Activated naive CD8-positive, alpha-beta T cell treated with anti-CD3 and anti-CD28 coated beads, Interleukin-2, amount 50 U/mL, for 24 hours (primary cell): ENCODE measurements at regions not wholly inside any gene's neighbourhood (a gene's known extent, or its start where the extent isn't known, plus 50 kb on each side); places are given as distances from the start of the nearest gene placed in this dataset.
"Not testable (repeated sequence)": the region's sequence is repeated elsewhere in the genome, so short reads cannot be mapped to it uniquely, and the experiment has no call there.

Experiments used
- ATAC-seq: fragments of 150-1000 bp; cut with Tn5 transposase; one replicate; pipeline ENCODE4 v1.10.0; 2021
- DNase-seq: peaks from one replicate; pipeline ENCODE4 v3.0.0; 2021
- H3K27ac Mint-ChIP-seq: one replicate; pipeline ENCODE4 v1.8.0; 2021; ENCODE audit warnings: mild to moderate bottlenecking, mixed read lengths
- H3K27me3 Mint-ChIP-seq: one replicate; pipeline ENCODE4 v1.8.0; 2021; ENCODE audit warnings: mixed read lengths
- H3K36me3 Mint-ChIP-seq: one replicate; pipeline ENCODE4 v1.8.0; 2021; ENCODE audit warnings: low read depth, mixed read lengths
- H3K4me1 Mint-ChIP-seq: one replicate; pipeline ENCODE4 v1.8.0; 2021; ENCODE audit warnings: mixed read lengths
- H3K4me3 Mint-ChIP-seq: one replicate; pipeline ENCODE4 v1.8.0; 2021; ENCODE audit warnings: mild to moderate bottlenecking, moderate library complexity, mixed read lengths
- H3K9me3 Mint-ChIP-seq: one replicate; pipeline ENCODE4 v1.8.0; 2021; ENCODE audit warnings: mixed read lengths

DNA sequence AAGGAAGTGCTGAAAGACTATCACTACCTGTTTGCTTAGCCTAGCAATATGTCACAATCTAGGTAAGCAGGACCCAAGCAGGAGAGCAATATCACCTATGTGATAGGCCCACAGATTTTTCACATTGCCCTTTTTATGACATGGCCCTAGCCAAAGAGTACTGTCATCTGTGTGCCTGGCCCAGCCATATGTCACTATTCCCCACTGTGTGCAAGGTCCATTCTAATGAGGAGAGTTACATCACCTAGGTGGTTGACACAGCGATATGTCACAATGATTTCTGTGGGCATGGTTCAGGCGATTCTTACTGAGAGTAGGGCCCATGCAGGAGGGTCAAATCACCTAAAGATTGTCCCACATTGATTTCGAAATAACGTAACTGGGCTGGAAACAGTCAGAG is 967.7 kb upstream of the AMELY start:
- Mint-ChIP-seq H3K27me3 (no peaks in the 10 kb centered on the region), H3K4me1 (no peaks in the 10 kb centered on the region), H3K9me3 (no peaks in the 10 kb centered on the region), H3K27ac (no peak overlapping the region), H3K36me3 (no peaks in the 10 kb centered on the region), H3K4me3 (no peak overlapping the region)
- no peak for ATAC-seq
- no peak for DNase-seq

DNA sequence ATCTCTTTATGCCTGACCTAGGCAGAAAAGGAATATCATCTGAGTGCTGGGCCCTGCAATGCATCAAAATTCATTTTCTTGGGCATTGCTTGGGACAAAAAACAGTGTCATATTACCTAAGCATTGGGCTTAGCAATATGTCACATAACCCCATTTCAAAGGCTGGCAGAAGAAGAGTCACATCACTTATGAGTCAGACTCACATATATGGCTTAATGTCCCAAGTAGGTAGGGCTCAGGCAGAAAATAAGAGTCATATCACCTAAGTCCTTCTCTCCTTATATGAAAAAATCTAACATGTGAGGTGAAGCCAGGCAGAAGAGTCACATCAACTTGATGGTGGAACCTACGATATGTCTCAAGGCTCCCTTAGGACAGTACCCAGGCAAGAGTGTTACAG is 967.2 kb upstream of the AMELY start:
- no peaks in the 10 kb centered on the region for H3K36me3 Mint-ChIP-seq
- no peaks in the 10 kb centered on the region for H3K27me3 Mint-ChIP-seq
- no peaks in the 10 kb centered on the region for H3K9me3 Mint-ChIP-seq
- ATAC-seq (peak; percentile 54), DNase-seq (no peak)
- H3K4me3 Mint-ChIP-seq: no peak overlapping the region
- no peaks in the 10 kb centered on the region for H3K4me1 Mint-ChIP-seq
- H3K27ac Mint-ChIP-seq: no peak overlapping the region

DNA sequence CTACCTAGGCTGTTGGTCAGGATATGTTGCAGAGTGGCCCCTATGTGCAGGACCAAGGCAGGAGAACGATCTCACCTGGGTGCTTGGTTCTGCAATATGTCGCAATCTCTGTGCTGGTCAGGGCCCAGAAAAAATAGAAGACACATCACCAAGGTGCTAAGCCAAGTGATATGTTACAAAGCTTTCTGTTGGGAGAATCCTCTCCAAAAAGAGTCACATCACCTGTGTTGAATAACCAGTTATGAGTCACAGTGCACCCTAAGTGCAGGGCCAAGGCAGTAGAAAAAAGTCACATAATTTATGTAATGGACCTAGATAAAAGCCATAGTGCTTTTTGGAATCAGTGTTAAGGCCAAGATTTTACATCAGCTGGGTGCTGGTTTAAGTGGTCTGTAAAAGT is 965.9 kb upstream of the AMELY start:
- ATAC-seq: no peak
- Mint-ChIP-seq H3K4me3 (no peak overlapping the region), H3K36me3 (no peaks in the 10 kb centered on the region), H3K27me3 (no peaks in the 10 kb centered on the region), H3K4me1 (no peaks in the 10 kb centered on the region), H3K9me3 (no peaks in the 10 kb centered on the region), H3K27ac (no peak overlapping the region)
- DNase-seq: no peak

DNA sequence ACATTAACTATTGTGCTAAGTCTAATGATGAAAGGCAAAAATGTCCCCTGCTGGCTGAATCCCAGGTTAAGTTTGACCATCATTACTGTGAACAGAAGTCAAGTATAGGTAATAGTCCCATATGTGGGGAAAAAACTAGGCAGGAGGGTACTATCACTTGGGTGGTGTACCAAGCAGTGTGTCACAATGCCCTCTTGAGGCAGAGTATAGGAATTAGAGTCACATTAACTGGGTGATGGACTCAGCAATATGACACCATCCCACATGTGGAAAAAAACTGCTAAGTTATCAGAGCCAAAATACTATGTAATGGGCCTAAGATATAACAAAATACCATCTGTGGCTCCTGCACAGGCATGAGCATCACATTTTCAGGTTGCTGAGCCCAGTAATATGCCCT is 962.5 kb upstream of the AMELY start:
- no peaks in the 10 kb centered on the region for H3K4me1 Mint-ChIP-seq
- no peak overlapping the region for H3K4me3 Mint-ChIP-seq
- H3K27me3 Mint-ChIP-seq: no peaks in the 10 kb centered on the region
- H3K27ac Mint-ChIP-seq: no peak overlapping the region
- H3K36me3 Mint-ChIP-seq: no peaks in the 10 kb centered on the region
- no peaks in the 10 kb centered on the region for H3K9me3 Mint-ChIP-seq
- DNase-seq (no peak), ATAC-seq (peak; percentile 63)

DNA sequence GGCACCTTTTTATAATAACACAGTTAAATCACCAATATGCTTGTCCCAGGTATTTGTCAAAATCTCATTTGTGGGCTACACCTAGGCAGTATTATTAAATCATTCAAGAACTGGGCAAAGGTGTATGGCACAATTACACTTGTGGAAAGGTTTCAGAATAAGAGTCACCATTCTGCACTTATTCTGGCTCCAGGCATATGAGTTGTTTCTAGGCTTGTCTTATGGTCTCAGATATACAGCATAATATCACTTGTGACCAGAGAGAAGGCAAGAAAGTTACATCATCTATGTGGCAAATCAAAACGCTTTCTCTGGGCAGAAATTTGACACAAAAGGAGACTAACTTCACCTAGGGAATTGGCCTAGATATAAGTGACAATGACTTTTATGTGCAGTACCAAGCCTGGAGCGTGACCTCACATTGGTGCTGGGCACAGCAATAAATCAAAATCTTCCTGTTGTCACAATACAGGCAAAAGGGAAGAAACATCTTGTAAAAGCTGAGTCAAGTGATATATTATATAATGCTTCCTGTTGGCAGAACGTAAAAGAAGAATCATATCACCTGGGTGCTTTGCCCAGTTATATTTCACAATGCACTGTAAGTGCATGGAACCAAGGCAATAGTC is 959.9 kb upstream of the AMELY start:
- no peak for DNase-seq
- Mint-ChIP-seq H3K4me3 (no peak overlapping the region), H3K27ac (no peak overlapping the region), H3K27me3 (no peaks in the 10 kb centered on the region), H3K9me3 (no peaks in the 10 kb centered on the region), H3K4me1 (no peaks in the 10 kb centered on the region), H3K36me3 (no peaks in the 10 kb centered on the region)
- no peak for ATAC-seq

DNA sequence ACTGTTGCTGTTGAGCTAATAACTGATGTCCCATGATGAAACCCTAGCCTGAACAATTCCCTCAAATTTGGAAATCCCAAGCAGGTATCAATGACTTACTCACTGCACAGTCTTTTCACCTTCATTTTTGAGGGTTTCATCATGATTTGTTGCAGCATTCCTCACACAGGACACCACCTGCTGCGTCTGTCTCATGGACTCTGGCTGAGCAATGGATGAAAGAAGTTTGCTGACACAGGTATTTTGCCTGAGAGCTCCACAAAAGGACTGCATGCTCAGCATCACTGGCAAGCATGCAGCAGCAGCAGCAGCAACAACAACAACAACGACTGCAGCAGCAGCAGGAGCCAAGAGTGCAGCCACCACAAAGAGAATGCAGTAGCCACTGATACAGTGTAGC is 955.4 kb upstream of the AMELY start:
- Mint-ChIP-seq H3K9me3 (no peaks in the 10 kb centered on the region), H3K36me3 (no peaks in the 10 kb centered on the region), H3K4me3 (no peak overlapping the region), H3K4me1 (no peaks in the 10 kb centered on the region), H3K27me3 (no peaks in the 10 kb centered on the region), H3K27ac (no peak overlapping the region)
- DNase-seq (no peak), ATAC-seq (no peak)

DNA sequence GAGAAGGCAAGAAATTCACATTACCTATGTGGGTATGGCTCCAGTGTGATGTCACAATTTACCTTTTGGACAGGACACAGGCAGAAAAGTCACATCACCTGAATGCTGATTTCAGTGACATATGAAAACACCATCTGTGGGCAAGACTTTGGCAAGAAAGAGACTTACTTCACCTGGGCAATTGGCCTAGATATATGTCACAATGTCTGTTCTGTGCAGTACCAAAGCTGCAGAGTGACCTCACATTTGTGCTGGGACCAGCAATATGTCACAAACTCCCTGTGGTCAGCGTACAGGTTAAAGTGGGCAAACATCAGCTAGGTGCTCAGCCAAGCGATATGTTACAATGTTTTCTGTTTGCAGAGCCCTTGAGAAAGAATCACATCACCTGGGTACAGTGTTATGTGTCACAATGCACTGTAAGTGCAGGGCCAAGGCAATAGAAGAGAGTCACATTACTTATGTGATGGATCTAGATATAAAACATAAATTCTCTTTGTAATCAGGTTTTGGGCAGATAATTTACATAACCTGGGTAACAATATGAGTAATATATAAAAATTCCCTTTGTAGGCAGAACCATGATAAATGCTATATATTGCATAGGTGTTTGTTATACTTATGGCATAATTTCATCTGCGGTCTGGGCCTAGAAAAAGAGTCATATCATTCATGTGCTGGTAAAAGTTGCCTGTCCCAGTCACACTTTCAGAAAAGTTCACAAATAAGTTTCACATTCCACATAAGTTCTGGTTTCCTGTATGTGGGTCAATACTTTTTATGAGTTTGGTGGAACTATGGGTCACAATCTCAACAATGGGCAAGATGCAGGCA is 949.4 kb upstream of the AMELY start:
- Mint-ChIP-seq H3K27ac (no peak overlapping the region), H3K27me3 (no peaks in the 10 kb centered on the region), H3K36me3 (no peaks in the 10 kb centered on the region), H3K9me3 (no peaks in the 10 kb centered on the region), H3K4me1 (no peaks in the 10 kb centered on the region), H3K4me3 (no peak overlapping the region)
- no peak for ATAC-seq
- DNase-seq: no peak

DNA sequence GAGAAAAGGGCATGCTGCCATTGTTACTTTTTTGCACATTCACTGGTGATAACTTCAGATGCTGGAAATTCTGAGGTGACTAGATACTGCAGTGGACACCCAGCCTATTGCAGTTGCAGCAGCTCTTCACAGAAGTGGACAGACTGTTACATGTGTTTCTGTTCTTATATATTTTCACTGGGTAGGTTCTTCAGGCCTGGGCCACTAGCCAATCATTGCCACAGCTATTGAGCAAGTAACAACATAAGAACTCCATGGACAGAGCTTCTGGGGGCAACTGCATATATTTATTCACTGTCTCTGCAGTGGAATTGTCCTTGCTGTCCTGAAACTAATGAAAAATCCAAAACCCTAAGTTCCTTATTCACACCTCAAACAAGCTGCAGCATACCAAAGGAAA is 938.6 kb upstream of the AMELY start:
- no peak overlapping the region for H3K4me3 Mint-ChIP-seq
- no peak for DNase-seq
- H3K9me3 Mint-ChIP-seq: no peaks in the 10 kb centered on the region

DNA sequence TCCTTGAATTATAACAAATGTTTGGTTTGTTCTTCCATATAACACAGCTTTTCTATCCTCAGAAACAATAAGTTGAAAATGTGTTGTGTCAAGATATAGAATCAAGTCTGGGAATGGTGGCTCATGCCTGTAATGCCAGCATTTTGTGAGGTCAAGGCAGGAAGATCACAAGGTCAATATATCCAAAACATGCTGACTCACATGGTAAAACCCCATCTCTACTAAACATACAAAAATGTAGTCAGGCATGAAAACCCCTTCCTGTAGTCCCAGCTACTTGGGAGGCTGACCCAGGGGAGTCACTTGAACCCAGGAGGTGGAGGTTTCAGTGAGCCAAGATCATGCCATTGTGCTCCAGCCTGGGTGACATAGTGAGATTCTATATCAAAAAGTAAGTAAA is 934.2 kb upstream of the AMELY start:
- no peak for ATAC-seq
- Mint-ChIP-seq H3K4me3 (no peak overlapping the region), H3K36me3 (no peaks in the 10 kb centered on the region), H3K9me3 (no peaks in the 10 kb centered on the region), H3K27me3 (no peaks in the 10 kb centered on the region), H3K27ac (no peak overlapping the region), H3K4me1 (no peaks in the 10 kb centered on the region)
- no peak for DNase-seq

More for the DNA sequence above, 938.6 kb upstream of the AMELY start:
- H3K4me1 Mint-ChIP-seq: no peaks in the 10 kb centered on the region
- H3K27me3 Mint-ChIP-seq: no peaks in the 10 kb centered on the region
- no peak overlapping the region for H3K27ac Mint-ChIP-seq
- no peak for ATAC-seq
- H3K36me3 Mint-ChIP-seq: no peaks in the 10 kb centered on the region

DNA sequence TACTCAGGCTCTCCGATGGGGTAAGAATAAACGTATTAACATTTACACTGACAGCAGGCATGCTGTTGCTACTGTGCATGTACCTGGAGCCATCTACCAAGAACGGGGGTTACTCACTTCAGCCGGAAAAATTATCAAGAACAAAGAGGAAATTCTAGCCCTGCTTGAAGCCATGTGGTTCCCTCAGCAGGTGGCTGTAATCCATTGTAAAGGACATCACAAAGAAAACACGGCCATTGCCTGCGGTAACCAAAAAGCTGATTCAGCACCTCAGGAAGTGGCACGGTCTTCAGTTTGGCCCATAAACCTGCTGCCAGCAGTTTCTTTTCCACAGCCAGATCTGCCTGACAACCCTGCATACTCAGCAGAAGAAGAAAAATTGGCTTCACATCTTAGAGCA is 925.5 kb upstream of the AMELY start:
- Mint-ChIP-seq H3K9me3 (no peaks in the 10 kb centered on the region), H3K4me1 (no peaks in the 10 kb centered on the region), H3K27ac (no peak overlapping the region), H3K27me3 (peaks cover 4% of the 10 kb centered on the region), H3K4me3 (no peak overlapping the region), H3K36me3 (no peaks in the 10 kb centered on the region)
- ATAC-seq (no peak), DNase-seq (no peak)

DNA sequence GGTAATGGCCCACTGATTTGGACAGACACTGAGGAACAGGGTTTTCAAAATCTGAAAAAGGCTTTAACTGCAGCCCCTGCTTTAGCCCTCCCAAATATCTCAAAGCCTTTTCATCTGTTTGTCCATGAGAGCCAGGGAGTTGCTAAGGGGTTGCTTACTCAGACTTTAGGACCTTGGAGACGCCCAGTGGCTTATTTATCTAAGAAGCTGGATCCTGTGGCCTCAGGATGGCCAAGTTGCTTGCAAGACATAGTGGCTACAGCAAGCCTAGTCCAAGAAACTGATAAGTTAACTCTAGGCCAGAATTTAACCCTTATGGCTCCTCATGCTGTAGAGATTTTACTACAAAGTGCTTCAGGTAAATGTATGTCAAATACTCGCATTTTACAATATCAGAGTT is 924.8 kb upstream of the AMELY start:
- H3K4me1 Mint-ChIP-seq: no peaks in the 10 kb centered on the region
- DNase-seq (no peak), ATAC-seq (no peak)
- peaks cover 4% of the 10 kb centered on the region for H3K27me3 Mint-ChIP-seq
- H3K36me3 Mint-ChIP-seq: no peaks in the 10 kb centered on the region
- H3K27ac Mint-ChIP-seq: no peak overlapping the region
- H3K9me3 Mint-ChIP-seq: no peaks in the 10 kb centered on the region
- H3K4me3 Mint-ChIP-seq: no peak overlapping the region

DNA sequence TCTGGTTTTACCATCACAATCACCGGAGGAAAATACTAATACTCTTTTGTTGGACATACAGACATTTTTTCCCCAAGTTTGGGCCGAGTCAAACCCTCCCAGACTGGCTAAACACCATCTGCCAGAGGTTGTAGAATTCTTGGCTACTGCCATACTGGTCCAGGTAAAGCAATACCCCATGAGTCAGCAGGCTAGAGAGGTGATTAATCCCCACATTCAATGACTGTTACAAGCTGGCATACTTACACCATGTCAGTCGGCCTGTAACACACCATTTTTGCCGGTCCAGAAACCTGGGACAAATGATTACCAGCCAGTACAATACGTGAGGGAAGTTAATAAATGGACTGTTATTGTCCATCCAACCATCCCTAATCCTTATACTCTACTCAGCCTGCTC is 923.9 kb upstream of the AMELY start:
- ATAC-seq (no peak), DNase-seq (no peak)
- Mint-ChIP-seq H3K27me3 (peaks cover 4% of the 10 kb centered on the region), H3K4me1 (no peaks in the 10 kb centered on the region), H3K9me3 (no peaks in the 10 kb centered on the region), H3K4me3 (no peak overlapping the region), H3K36me3 (no peaks in the 10 kb centered on the region), H3K27ac (no peak overlapping the region)

DNA sequence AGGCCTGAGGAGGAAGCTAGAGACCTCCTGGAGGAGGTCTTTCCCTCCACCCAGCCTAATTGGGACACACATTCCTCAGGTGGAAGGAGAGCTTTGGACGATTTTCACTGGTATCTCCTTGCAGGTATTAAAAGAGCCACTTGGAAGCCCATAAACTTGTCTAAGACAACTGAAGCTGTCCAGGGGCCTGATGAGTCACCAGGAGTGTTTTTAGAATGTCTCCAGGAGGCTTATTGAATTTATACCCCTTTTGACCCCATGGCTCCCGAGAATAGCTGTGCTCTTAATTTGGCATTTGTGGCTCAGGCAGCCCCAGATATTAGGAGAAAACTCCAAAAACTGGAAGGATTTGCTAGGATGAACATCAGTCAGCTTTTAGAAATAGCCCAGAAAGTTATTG is 922.7 kb upstream of the AMELY start:
- H3K4me3 Mint-ChIP-seq: no peak overlapping the region
- H3K36me3 Mint-ChIP-seq: no peaks in the 10 kb centered on the region
- no peaks in the 10 kb centered on the region for H3K9me3 Mint-ChIP-seq
- ATAC-seq (no peak), DNase-seq (no peak)
- no peak overlapping the region for H3K27ac Mint-ChIP-seq
- H3K4me1 Mint-ChIP-seq: no peaks in the 10 kb centered on the region
- peaks cover 4% of the 10 kb centered on the region for H3K27me3 Mint-ChIP-seq

DNA sequence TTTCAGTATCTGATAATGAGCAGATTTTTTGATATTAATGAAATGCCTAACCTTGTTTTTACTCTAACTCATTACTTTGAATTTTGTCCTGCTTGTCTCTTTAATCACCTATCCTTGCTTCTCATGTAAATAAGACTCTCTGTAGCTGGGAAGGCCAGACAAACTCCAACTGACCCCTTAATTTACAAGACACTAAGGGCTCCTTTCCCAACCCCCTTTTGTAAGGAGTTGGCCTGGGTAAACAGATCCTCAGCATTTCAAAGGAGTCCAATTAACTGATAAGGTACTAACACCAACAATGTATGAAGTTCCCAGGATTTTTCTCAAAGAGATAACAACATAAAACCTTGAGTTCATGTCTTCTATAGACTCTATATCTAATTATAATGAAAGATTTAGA is 919.3 kb upstream of the AMELY start:
- not testable (repeated sequence) for H3K36me3 Mint-ChIP-seq, H3K9me3 Mint-ChIP-seq, H3K27me3 Mint-ChIP-seq, ATAC-seq, DNase-seq, H3K27ac Mint-ChIP-seq, H3K4me1 Mint-ChIP-seq, H3K4me3 Mint-ChIP-seq

DNA sequence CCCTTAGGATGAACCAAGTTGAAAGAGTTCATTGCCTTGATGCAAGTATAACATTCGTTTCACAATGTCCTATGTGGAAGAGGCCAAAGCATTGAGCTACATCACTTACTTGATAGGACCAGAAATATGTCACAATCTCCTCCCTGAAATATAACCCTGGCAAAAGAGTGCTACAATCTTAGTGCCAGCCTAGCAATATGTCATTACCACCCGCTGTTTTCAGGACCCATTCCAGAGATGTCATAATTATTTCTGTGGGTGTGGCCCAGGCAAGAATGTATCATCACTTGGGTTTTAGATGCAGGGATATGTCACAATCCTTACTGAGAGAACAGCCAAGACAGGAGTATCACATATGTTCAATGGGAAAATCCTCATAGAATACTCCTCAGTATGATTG is 915.0 kb upstream of the AMELY start:
- H3K27me3 Mint-ChIP-seq: no peaks in the 10 kb centered on the region

More for the DNA sequence above, 915.0 kb upstream of the AMELY start:
- no peak overlapping the region for H3K27ac Mint-ChIP-seq
- H3K9me3 Mint-ChIP-seq: no peaks in the 10 kb centered on the region
- ATAC-seq: no peak
- DNase-seq: no peak
- no peaks in the 10 kb centered on the region for H3K4me1 Mint-ChIP-seq
- H3K36me3 Mint-ChIP-seq: no peaks in the 10 kb centered on the region
- no peak overlapping the region for H3K4me3 Mint-ChIP-seq
